Sigmoid colon (tissue), 4 donors: ENCODE measurements at regions not wholly inside any gene's neighbourhood (a gene's known extent, or its start where the extent isn't known, plus 50 kb on each side); places are given as distances from the start of the nearest gene placed in this dataset.

Experiments
- EP300 ChIP-seq, 4 donors: sonication (generic); formaldehyde crosslinking; IDR thresholded peaks; one replicate each; pipeline ENCODE4 v1.6.1; 2017; ENCODE audit warnings: antibody characterized with exemption in 4 of 4
- POLR2A ChIP-seq, 2 donors: fragments of 450-650 bp; IDR thresholded peaks; one replicate each; pipeline ENCODE4 v1.6.1; 2016; ENCODE audit warnings: antibody characterized with exemption in 2 of 2, mild to moderate bottlenecking in 2 of 2, moderate library complexity in 2 of 2
- POLR2AphosphoS5 ChIP-seq, 4 donors: sonication (generic); formaldehyde crosslinking; IDR thresholded peaks; one replicate each; pipeline ENCODE4 v1.6.1; 2017; ENCODE audit warnings: antibody characterized with exemption in 4 of 4
- TF ChIP-seq, protein P1 (sequence below), 4 experiments: fragments of 450-650 bp in 3 of 4; fragments of 200-600 bp in 1 of 4; IDR thresholded peaks; one replicate each; pipeline ENCODE4 v1.5.1; 2016 to 2019; ENCODE audit warnings: antibody characterized with exemption in 4 of 4, mild to moderate bottlenecking in 3 of 4, moderate library complexity in 2 of 4

GRCh38 chr7:46626261-46626660, 705.2 kb upstream of the IGFBP3 start:
- TF ChIP-seq, protein P1, sequence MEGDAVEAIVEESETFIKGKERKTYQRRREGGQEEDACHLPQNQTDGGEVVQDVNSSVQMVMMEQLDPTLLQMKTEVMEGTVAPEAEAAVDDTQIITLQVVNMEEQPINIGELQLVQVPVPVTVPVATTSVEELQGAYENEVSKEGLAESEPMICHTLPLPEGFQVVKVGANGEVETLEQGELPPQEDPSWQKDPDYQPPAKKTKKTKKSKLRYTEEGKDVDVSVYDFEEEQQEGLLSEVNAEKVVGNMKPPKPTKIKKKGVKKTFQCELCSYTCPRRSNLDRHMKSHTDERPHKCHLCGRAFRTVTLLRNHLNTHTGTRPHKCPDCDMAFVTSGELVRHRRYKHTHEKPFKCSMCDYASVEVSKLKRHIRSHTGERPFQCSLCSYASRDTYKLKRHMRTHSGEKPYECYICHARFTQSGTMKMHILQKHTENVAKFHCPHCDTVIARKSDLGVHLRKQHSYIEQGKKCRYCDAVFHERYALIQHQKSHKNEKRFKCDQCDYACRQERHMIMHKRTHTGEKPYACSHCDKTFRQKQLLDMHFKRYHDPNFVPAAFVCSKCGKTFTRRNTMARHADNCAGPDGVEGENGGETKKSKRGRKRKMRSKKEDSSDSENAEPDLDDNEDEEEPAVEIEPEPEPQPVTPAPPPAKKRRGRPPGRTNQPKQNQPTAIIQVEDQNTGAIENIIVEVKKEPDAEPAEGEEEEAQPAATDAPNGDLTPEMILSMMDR (IDR thresholded peaks at IDR 0.05): no peak
- no peak for TF ChIP-seq POLR2A (IDR thresholded peaks at IDR 0.05)
- no peak for TF ChIP-seq POLR2AphosphoS5 (IDR thresholded peaks at IDR 0.05)
- no peak for TF ChIP-seq EP300 (IDR thresholded peaks at IDR 0.05)
